ELR (cell line): ENCODE measurements at regions not wholly inside any gene's neighbourhood (a gene's known extent, or its start where the extent isn't known, plus 50 kb on each side); places are given as distances from the start of the nearest gene placed in this dataset.

Experiments
- DNase-seq: peaks from one replicate; pipeline ENCODE4 v3.0.0-alpha.2; 2015; ENCODE audit warnings: low read depth

- peak; percentile 23 for DNase-seq
Observed at GRCh38 chr12:86683568-86684304, 427.5 kb upstream of the MGAT4C start.

GRCh38 chr12:86681060-86681459 is 424.9 kb upstream of the MGAT4C start:
- no peak for DNase-seq

DNA sequence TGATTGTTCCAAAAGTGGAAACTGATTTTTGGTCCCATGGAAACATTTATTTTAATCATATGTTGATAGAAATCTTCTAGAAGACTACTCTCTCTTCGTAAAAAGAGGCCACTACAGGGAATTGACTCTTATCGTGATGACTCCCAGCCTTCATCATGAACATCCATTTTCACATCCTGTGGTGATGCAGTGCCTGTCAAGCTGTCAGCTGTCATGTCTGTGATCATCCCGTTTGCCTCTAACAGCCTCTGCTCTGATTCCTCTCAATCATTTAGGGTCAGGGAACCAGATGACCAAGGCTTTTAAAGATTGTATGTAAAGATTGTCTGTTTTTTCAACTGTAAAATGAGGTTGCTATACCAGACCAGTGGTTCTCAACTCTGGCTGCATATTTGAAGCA is 419.0 kb upstream of the MGAT4C start:
- DNase-seq, result no peak

DNA sequence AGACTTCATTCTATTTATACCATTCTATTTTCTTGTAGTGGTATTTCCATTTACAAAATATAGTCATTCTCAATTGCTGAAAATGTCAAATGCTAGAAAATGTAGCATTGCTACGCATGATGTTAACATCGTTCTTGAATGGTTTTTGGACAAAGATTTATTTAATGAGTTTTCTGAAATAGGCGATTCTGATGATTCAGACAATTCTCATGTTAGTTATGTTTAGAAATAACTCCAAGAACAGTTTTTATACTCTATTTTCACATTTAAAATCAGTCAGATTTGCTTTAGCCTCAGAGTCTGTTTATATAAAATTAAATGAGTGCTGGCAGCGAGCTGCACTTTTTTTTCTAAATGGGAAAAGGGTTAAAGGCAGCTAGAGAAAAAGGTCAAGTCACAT is 414.8 kb upstream of the MGAT4C start:
- DNase-seq, result no peak

DNA sequence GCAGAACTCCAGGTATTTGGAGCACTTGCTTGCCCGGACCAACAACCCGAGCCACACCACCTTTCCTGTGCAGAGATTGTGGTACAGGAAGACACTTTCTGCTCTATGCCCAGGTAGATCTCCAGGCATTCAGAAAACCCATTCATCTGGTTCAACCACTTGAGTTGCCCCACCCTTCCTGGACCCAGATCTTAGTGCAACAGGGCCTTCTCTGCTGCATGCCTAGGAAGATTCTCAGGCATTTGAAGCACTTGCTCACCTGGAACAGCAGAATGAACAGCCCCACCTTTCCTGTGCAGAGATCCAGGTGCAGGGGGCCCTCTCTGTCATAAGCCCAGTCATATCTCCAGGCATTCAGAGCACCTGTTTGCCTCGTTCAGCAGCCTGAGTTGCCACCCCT is 412.8 kb upstream of the MGAT4C start:
- no peak for DNase-seq

- DNase-seq, result peak; percentile 2
Observed at GRCh38 chr12:86666316-86666715, 410.1 kb upstream of the MGAT4C start.

DNA sequence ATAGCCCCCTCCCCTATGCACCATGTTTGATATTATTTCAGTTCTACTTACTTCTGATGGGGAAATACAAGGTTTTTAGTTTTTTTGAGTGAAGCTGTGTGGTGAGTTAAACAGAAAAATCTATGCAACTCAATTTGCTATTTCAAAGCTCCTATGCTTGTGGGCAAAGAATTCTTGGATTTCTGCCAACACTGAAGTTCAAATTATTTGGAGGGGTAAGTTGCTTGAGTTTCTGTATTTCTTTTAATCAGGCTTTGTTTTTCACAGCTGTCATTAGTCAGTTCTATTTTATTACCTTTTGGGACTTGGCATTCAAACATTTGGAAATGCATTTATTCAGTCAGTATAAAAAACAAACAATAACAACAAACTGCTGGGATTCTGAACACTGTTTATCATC is 407.5 kb upstream of the MGAT4C start:
- DNase-seq, result no peak

- DNase-seq, result no peak
Observed at GRCh38 chr12:86663173-86663572, 407.0 kb upstream of the MGAT4C start.

DNA sequence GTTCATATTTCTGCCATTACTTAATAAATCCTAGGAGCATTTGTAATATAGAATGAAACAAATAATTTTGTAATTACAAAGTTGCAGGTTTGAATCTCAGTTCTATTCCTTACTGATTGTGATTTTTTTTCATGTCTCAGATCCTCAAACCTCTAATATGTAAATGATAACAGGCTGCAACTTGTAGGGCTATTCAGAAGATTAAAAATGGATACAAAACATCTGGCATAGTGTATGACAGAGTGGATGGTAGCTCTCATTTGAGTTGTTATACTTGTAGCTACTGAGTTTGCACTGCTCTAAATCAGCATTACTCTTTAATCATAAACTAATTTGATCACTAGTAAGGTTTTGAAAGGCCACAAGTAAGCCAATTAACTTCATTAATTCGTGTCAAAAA is 406.3 kb upstream of the MGAT4C start:
- no peak for DNase-seq

DNA sequence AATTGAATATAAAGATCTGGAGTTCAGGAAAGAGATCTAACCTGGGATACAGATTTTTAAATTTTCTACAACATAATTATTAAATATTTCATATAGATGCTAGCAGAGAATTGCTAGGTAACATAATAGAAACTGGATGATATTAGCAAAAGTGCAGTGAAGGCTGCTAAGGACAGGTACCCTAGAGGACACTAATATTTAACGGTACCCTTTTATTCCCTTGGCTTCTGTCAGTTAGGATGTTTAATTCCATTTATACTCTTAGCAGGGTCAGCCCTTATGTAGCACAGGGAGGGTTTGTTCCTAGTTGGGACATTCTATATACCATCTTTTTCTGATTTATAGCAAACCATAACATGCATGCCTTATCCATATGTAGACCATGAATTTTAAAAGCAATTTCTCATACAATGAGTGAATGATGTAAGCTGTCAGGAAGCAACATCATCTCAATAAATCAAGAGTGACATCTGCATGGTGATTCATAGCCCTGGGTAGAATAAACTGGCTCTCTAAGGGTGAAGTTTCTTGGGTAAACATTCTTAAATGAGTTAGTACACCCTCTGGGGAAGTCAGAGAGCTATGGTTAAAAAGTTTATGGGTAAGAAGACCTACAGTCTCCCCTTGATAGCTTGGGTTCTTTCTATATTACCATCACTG is 404.4 kb upstream of the MGAT4C start:
- peak; percentile 70 for DNase-seq

DNA sequence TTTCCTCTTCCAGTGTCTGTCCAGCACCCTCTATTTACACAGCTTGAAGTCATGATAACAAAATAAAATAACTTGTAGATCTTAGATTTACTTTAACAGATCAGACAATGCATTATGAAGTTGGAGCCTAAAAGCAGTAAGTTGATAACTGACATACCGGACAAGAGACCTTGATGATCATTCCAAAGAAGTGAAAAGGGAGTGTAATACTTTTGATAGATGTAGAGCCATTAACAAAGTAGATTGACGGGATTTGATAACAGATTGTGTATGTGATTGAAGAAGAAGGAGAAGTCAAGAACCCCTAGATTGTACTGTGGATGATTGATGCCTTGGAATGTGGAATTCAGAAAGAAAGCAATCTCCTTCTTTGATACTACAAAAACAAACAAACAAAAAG is 403.8 kb upstream of the MGAT4C start:
- no peak for DNase-seq

DNA sequence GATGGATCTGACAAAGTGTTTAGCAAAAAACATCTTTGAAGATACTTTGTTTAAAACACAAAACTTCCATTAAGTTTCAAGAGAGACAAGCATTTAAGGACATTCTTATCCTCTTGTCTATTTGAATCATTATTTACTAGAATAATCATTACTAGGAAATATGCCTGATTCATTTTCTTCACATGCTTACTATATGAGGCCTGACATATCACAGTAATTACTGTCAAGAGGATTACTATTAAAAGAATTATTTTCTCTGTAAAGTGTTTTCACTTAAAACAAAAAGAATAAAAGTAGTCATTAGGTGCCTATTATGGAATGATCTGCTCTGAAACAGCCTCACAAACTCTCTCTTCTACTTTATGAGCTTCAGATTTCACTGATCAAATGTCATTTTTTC is 402.1 kb upstream of the MGAT4C start:
- no peak for DNase-seq

DNA sequence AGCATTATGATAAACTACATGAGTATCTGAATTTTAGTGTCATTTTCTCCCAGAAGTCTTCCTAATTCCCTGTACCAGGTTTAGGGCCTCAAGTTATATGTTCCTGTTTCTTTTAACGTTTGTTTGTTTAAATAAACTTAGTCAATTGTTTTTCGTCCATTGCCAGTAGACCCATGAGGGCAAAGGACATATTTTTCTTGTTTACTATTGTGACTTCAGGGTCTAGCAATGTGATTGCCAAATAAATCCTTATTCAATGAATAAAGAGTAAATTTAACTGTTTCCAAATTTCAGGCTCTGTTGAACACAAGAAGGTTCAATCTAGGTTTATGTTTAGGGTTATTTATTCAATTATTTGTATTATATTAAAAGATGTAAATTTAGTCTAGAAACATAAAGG is 391.6 kb upstream of the MGAT4C start:
- DNase-seq, result no peak

DNA sequence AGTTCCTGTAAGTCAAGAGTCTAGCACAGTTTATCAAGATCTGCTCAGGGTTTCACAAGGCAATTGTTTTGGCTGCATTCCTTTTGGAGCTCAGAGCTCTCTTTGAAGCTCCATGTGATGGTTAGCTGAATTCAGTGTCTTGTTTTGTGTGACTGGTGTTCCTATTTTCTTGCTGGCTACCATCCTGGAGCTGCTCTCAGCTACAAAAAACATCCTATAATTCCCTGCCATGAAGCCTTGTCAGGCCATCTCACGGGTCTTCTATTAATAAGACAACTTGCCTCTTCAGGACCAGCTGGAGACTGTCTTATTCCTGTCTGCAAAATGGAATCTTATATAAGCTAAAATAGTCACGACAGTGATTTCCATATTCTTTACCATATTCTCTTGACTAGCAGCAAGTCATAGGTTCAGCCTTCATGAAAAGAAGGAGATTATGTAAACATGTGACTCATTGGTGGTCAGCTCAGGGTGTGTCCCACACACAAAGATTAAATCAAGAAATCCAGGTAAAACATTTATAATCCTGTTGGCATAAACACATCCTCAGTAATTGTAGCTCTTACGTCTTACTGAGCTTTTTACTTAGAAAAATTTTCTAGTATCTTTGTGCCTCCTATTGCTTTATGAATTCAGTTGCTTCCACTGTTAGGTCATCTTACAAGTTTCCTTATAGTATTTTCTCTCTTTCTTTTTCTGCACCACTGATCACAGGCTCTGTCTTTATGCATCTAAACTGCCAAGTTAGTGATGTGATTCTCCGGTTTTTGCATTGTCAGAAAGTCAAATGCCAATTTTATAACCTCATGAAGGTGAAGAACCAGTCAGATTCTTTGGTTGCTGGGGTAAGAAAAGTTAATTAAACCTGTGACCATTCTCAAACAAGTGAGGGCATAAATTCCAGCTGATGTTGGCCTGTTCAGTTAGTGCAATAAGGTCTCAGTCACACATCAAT is 378.5 kb upstream of the MGAT4C start:
- DNase-seq, result peak; percentile 63

- DNase-seq, result no peak
Observed at GRCh38 chr12:86627001-86627400, 370.8 kb upstream of the MGAT4C start.

DNA sequence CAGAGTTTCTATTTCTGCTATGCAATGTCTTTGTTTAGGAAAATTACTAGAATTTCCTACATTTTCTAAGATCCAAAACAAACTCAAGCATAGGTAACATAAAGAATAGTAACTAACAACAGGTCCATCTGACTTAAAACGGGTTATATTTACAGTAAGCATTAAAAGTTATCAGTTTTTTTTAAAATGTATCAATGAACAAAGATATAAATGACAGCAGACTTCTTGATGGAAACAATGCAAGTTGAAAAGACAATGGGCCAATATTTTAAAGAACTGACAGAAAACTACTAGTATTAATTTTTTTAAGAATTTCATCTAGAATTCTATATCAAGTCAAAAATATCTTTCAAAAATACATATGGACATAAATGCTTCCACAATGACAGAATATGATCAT is 367.1 kb upstream of the MGAT4C start:
- DNase-seq, result peak; percentile 7

DNA sequence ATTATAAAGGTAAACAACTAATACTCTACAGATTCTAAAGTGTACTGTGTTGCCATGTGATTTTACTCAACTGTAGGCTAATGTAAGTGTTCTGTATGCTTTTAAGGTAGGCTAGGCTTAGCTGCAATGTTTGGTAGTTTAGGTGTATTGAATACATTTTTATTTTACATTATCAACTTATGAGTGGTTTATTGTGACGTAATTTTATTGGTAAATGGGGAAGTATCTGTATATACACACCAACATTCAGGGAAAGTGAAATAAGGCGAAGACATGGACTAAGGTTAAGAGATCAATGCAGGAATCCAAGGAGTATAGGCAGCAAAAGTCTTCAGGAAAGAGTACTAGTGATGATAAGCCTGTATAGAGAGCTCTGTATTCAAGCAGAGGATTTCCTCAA is 365.8 kb upstream of the MGAT4C start:
- no peak for DNase-seq

- DNase-seq, result peak; percentile 57
Observed at GRCh38 chr12:86613311-86613710, 357.1 kb upstream of the MGAT4C start.

- no peak for DNase-seq
Observed at GRCh38 chr12:86608638-86609037, 352.4 kb upstream of the MGAT4C start.

- DNase-seq, result no peak
Observed at GRCh38 chr12:86601550-86602308, 345.5 kb upstream of the MGAT4C start.

- DNase-seq, result no peak
Observed at GRCh38 chr12:86600664-86601231, 344.6 kb upstream of the MGAT4C start.

DNA sequence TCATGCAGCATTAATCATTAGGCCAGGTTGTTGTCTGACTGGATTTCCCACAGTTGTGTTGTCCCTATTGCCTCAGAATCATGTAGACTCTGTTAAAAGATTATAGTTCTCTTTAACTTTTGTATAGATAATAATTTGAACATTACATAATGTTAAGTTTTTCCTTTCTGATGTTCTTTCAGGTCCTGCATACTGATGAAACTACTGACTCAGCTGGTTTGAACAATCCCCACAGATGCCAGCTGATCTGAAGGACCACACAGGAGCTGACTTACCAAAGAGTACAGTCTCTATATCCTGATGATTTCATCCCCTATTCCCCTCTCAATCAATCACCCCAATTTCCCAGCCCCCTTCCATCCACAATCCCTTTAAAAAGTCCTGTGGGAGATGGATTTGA is 341.2 kb upstream of the MGAT4C start:
- DNase-seq, result no peak
